GM19035 (cell line): ENCODE measurements at regions not wholly inside any gene's neighbourhood (a gene's known extent, or its start where the extent isn't known, plus 50 kb on each side); places are given as distances from the start of the nearest gene placed in this dataset.
"Not testable (repeated sequence)": the region's sequence is repeated elsewhere in the genome, so short reads cannot be mapped to it uniquely, and the experiment has no call there.

Experiments used
- ATAC-seq: cut with Tn5 transposase; IDR thresholded peaks from one replicate; pipeline ENCODE4 v1.9.1; 2021; ENCODE audit not compliant: unreplicated experiment

DNA sequence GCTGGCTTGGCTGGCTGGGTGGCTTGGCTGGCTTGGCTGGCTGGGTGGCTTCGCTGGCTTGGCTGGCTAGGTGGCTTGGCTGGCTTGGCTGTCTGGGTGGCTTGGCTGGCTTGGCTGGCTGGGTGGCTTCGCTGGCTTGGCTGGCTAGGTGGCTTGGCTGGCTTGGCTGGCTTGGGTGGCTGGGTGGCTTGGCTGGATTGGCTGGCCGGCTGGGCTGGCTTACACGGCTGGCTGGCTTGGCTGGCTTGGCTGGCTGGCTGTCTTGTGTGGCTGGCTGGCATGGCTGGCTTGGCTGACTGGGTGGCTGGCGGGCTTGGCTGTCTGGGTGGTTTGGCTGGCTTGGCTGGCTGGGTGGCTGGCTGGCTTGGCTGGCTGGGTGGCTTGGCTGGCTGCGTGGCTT lies 437.0 kb downstream of the GOLGA6L6 start:
- ATAC-seq = not testable (repeated sequence)

DNA sequence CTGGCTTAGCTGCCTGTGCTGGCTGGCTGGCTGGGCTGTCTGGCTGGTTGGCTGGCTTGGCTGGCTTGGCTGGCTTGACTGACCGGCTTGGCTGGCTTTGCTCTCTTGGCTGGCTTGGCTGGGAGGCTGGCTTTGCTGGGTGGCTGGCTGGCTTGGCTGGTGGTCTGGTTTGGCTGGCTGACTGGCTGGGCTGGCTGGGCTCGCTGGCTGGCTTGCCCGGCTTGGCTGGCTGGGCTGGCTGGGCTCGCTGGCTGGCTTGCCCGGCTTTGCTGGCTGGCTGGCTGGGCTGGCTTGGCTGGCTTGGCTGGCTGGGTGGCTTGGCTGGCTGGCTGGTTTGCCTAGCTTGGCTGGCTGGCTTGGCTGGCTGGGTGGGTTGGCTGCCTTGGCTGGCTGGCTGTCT lies 438.7 kb downstream of the GOLGA6L6 start:
- not testable (repeated sequence) for ATAC-seq

DNA sequence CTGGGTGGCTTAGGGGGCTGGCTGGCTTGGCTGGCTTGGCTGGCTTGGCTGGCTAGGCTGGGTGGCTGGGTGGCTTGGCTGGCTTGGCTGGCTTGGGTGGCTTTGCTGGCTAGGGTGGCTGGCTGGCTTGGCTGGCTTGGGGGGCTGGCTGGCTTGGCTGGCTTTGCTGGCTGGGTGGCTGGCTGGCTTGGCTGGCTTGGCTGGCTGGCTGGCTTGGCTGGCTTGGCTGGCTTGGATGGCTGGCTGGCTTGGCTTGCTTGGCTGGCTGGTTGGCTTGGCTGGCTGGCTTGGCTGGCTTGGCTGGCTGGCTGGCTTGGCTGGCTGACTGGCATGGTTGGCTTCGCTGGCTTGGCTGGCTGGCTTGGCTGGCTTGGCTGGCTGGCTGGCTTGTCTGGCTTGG lies 439.4 kb downstream of the GOLGA6L6 start:
- ATAC-seq = not testable (repeated sequence)

DNA sequence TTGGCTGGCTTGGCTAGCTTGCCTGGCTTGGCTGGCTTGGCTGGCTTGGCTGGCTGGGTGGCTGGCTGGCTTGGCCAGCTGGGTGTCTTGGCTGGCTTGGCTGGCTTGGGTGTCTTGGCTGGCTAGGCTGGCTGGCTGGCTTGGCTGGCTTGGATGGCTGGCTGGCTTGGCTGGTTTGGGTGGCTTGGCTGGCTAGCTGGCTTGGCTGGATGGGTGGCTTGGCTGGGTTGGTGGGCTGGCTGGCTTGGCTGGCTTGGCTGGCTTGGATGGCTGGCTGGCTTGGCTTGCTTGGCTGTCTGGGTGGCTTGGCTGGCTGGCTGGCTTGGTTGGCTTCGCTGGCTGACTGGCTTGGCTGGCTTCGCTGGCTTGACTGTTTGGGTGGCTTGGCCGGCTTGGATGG lies 440.3 kb downstream of the GOLGA6L6 start:
- not testable (repeated sequence) for ATAC-seq

DNA sequence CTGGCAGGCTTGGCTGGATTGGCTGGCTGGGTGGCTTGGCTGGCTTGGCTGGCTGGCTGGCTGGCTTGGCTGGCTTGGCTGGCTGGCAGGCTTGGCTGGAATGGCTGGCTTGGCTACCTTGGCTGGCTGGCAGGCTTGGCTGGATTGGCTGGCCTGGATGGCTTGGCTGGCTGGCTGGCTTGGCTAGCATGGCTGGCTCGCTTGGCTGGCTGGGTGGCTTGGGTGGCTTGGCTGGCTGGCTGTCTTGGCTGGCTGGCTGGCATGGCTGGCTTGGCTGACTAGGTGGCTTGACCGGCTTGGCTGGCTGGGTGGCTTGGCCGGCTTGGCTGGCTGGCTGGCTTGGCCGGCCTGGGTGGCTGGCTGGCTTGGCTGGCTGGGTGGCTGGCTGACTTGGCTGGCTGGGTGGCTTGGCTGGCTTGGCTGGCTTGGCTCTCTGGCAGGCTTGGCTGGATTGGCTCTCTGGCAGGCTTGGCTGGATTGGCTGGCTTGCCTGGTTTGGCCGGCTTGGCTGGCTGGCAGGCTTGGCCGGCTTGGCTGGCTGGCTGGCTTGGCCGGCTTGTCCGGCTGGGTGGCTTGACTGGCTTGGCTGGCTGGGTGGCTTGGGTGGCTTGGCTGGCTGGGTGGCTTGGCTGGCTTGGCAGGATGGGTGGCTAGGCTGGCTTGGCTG lies 440.9 kb downstream of the GOLGA6L6 start:
- ATAC-seq = not testable (repeated sequence)

DNA sequence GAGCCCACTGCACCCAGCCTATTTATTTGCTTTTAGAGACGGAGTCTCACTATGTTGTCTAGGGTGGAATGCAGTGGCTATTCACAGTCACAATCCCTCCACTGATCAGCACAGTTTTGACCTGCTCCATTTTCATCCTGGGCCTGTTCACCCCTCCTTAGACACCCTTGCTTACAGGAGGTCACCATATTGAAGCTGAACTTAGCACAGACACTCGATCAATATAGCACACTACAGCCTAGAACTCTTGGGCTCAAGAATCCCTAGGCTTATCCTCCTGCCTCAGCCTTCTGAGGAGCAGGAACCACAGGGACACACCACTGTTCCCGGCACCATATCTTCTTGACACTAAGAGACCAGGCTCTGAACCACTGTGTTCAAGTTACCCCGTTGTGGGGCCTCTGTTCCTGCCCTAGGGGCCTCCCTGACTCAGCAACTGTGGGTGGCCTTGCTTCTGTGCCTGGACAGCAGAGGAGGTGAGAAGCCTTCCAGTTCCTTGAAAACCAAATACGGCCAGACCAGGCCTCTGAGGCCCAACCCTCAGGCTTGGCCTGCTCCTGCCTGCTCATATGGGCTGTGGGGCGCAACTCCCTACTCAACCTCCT lies 445.8 kb downstream of the GOLGA6L6 start:
- ATAC-seq = not testable (repeated sequence)

DNA sequence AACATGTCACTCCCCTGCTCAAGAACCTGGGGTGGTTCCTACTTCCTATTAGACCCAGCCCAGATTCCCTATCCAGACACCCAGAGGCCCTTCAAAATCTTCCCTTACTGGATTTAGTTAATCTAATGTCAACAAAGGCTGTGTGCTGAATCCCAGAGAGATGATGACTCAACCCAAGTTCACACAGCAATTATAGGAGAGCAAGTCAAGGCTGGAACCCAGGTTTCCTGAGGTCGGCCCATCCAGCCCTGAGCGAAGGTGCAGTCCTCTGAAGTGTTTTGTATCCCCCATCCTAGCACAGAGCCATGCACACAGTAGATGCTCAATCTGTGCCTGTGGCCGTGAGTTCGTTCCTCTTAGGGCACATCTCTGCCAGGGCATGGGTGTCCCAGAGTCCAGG lies 452.1 kb downstream of the GOLGA6L6 start:
- ATAC-seq = not testable (repeated sequence)

DNA sequence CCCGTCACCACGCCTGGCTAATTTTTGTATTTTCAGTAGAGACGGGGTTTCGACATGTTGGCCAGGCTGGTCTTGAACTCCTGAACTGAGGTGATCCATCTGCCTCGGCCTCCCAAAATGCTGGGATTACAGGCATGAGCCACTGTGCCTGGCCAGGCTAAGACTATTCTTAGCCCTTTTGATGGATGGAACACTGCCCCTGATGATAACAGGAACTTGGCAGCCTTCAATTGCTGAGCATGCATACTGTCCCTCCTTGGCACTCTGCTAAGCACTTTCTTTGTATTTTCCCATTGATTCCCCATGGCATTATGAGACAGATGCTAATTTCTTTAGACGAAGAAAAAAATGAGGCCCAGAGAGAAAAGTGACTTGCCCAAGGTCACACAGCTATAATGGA lies 457.6 kb downstream of the GOLGA6L6 start:
- not testable (repeated sequence) for ATAC-seq

DNA sequence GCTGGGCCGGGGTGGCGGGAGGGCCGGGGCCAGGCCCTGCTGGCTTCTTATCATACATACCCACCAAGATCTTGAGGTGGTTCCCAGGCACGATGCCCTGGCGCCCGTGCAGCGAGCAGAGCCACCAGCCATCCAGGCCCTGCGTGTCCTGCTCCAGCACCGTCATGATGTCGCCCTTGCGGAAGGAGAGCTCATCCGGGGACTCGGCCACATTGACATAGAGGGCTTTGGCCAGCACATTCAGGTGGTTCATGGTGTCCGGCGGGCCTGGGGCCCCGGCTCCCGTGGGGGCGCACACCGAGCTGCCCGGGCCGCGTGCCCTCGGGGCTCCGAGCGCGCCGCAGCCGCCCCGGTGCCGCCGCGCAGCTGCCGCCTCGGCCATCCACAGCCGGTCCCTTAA lies 467.5 kb downstream of the GOLGA6L6 start:
- not testable (repeated sequence) for ATAC-seq

DNA sequence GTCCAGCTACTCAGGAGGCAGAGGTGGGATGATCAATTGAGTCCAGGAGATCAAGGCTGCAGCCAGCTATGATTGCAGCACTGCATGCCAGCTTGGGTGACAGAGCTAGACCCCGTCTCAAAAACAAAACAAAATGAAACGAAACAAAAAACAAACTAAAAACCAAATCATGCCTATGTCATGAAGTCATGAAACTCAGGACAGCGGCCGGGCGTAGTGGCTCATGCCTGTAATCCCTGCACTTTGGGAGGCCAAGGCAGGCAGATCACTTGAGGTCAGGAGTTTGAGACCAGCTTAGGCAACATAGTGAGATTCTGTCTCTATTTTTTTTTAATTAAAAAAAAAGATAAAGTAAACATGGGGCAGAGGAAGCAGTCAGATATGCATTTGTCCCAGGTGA lies 472.6 kb downstream of the GOLGA6L6 start:
- not testable (repeated sequence) for ATAC-seq

DNA sequence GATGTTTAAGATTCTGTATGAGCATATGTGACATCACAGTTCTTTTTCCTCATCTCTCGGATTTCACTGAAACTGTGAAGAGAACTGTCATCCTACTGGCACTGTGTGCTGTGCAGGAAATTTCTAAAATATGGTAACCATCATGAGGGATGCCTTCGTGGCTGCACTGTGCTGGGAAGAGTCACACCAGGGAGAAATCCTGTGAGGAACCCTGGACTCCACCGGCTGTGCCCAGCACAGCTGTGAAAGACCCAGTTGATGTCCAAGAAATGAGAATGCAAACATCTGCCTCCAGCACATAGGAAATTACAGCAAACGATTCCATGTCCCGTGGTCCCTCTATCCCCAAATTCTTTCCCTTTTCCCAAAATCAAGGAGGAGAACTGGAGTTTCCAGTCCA lies 475.4 kb downstream of the GOLGA6L6 start:
- ATAC-seq = not testable (repeated sequence)

DNA sequence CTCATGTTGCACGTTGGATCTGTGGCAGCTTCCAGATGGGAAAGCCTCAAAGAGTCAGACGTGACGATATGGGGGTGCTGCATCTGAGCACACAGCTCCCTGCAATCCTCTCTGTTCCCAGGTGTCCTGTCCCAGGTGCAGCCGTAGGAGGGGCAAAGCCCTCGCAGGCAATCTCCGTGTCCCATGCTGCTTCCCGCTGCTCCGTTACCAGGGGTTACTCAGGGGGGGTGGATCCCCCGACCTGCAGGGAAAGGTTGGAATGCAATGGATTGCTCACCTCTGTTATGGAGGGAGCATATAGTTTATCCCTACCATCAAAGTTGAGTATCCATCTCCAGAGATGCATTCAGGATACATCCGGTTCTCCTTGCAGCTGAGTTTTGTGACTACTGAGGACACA lies 476.1 kb downstream of the GOLGA6L6 start:
- not testable (repeated sequence) for ATAC-seq

DNA sequence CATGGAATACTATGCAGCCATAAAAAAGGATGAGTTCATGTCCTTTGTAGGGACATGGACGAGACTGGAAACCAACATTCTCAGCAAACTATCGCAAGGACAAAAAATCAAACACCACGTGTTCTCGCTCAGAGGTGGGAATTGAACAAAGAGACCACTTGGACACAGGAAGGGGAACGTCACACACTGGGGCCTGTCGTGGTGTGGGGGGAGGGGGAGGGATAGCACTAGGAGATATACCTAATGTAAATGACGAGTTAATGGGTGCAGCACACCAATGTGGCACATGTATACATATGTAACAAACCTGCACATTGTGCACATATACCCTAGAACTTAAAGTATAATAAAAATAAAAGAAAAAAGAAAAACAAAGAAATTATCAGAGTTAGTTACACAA lies 478.4 kb downstream of the GOLGA6L6 start:
- ATAC-seq = not testable (repeated sequence)

DNA sequence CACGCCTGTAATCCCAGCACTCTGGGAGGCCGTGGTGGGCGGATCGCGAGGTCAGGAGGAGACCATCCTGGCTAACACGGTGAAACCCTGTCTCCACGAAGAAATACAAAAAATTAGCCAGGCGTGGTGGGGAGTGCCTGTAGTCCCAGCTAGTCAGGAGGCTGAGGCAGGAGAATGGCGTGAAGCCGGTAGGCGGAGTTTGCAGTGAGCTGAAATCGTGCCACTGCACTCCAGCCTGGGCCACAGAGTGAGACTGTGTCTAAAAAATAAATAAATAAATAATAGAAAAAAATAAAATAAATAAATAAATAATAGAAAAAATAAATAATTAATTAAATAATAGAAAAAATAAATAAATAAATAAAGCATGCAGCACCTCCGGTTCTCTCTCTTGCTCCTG lies 480.8 kb downstream of the GOLGA6L6 start:
- ATAC-seq = not testable (repeated sequence)

DNA sequence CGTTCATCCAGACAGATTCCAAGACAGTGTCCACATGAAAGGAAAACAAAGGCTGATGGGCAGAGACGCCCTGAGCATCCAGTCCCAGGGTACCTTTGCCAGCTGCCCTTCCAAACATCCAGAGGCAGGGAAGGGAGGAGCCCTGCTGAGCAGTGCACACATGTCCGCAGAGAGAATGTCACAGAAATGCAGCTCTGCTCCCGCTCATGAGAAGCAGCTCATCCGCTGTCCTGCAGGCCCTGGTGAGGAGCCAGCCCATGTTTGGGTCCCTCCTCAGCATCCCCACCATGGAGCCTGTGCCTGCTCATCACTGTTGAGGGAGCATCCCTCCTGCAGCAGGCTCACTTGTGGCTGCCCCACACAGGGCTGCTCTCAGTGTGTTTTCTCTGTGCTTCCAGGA lies 484.7 kb downstream of the GOLGA6L6 start:
- not testable (repeated sequence) for ATAC-seq

DNA sequence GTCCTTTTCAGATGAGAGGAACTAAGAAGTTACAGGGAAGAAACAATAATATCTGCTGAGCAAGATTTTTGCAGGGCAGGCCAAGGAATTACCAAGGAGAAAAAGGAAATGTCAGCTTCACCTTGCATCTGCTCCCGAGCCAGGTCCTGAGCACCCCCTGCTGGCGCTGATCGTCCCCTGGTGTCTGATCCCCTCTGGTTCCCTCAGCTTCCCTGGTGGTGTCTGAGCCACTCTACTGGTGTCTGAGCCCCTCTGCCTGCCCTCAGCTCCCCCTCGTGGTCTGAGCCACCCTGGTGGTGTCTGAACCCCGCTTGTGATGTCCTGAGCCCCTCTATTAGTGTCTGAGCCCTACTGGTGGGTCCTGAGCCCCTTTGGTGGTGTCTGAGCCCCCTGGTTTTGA lies 485.7 kb downstream of the GOLGA6L6 start:
- not testable (repeated sequence) for ATAC-seq

DNA sequence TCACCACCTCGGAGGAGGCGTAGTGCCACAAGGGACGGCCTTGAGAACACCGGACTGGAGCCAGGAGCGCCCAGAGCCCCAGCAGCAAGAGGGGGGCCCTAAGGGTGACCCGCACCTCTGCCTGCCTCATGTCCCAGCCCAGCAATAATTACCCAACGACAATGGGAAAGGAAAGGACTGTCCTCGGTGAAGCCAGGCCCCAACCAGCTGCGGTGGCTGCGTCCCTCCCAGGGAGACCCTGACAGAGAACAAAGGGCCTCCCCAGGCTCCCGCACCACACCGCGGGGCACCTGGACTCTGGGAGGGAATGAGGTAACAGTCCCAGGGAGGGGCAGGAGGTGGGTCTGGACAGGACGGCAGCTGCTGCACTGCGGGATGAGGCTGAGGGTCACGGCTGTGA lies 493.4 kb downstream of the GOLGA6L6 start:
- not testable (repeated sequence) for ATAC-seq

DNA sequence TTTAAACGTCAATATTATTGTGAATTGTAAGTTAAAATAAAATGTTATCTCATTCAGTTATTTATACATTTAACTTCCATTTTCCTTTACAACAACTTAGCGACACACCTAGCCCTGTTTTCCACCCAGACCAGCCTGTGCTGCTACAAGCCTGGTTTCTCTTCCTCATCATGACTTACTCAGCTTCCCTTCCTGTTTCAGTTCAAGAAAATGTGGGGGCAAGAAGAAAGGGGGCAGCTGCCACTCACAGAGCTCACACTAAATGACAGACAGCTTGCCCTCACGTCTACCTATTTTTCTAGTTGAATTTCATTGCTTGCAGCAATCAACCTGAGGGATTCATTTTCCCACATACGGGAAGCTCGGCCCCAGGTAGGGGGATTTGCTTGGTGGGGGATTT lies 496.4 kb downstream of the GOLGA6L6 start:
- ATAC-seq = not testable (repeated sequence)

DNA sequence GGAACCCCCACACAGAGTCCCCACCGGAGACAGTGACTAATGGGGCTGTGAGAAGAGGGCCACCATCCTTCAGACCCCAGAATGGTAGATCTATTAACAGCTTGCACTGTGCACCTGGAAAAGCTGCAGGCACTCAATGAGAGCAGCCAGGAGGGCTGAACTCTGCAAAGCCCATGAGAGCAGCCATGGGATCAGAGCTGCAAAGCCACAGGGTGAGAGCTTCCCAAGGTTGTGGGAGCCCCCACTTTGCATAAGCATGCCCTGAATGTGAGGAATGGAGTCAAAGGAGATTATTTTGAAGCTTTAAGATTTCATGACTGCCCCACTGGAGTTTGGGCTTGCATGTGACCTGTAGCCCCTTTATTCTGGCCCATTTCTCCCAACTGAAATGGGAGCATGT lies 500.9 kb downstream of the GOLGA6L6 start:
- ATAC-seq = not testable (repeated sequence)

DNA sequence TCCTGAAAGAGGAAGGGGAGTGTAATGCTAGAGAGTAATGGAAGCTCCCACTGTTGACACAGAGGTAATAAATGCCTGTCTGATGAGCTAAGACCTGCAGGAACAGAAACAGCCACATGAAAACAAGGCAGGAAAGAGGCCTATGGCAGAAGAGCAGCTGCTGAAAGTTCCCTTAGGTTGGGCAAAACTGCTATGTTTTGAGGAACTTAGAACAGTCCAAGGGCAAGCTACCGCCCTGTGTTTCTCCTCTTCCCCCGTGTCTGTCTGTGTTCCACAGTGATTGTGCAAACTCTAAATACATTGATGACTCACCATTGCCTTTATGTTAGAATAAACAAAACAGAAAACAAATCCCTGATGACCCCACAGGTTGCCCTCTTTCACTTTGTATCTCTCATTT lies 516.6 kb downstream of the GOLGA6L6 start:
- ATAC-seq = not testable (repeated sequence)

DNA sequence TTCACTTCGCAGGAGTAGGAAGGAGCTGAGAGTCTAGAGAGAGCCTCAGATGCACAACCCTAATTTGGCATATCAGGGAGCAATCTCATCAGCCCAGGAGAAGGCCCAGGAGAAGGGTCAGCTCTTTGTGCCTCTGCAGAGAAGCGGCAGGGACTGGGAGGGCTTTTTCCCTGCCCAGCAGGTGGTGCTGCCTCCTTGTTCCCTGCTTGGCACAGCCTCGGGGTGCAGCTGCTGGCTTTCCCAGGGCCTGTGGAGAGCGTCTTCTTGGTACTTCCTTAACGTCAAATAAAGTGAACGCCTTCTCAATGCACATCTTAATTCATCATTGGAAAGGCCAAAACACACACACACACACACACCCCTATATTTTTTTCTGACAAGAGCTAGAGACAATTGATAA lies 519.3 kb downstream of the GOLGA6L6 start:
- ATAC-seq = not testable (repeated sequence)

DNA sequence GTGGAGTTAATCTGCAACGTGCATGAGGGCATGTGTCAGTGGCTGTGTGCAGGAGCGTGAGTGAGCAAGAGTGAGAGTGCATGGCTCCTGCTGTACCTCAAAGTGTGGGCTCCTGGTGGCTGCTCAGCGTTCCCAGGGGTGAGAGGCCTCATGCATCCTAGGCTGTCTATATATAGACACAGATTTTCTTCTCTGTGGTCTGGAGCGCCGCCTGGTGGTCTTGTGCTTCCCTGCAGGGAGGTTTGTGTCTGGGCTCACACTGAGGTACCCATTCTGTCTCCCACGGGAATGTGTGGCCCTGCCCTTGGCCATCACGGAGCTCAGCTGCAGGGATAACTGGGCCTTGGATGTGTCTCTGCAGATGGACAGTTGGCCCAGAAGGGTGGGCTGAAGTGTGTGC lies 520.2 kb downstream of the GOLGA6L6 start:
- ATAC-seq = not testable (repeated sequence)

DNA sequence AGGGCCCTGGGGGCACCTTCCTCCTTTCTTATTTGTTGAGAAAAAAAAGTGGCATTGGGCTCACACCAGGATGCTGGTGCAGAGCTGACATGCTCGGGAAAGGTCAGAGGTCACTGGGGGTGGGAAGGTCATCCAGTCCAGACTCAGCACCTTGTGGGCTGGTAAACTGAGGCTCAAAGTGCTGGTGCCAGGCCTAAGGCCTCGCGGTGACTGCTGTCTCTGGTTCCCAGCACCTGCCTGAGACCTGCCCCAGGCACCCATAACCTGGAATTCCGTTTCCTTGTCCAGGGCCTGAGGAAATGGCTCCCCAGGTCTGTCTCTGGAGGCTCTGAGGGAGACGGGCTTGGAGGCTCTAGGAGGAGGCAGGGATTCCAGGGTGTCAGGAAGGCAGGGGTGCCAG lies 521.0 kb downstream of the GOLGA6L6 start:
- not testable (repeated sequence) for ATAC-seq
